ENCODE measurements at regions not wholly inside any gene's neighbourhood (a gene's known extent, or its start where the extent isn't known, plus 50 kb on each side); places are given as distances from the start of the nearest gene placed in this dataset.

DNA sequence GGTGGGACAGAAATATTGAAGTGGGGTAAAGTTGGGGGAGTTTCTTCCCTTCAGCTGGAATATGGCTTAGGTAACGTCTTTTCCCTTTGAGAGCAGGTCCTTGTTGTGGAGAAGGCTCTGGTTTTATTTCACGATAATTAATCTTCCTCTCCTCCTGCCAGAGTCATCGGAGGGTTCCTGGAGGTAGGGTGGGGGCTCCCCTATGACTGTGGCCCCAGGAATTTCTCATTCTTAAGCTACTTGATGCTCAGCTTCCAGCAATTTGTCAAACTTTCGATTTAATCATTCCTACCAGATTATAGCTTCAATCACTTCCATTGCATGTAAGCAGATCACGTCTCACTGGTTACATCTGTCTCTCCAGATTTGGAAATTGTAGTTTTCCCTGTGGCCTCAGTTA lies 242.8 kb upstream of the PLET1 start:
- TF ChIP-seq, protein P1, sequence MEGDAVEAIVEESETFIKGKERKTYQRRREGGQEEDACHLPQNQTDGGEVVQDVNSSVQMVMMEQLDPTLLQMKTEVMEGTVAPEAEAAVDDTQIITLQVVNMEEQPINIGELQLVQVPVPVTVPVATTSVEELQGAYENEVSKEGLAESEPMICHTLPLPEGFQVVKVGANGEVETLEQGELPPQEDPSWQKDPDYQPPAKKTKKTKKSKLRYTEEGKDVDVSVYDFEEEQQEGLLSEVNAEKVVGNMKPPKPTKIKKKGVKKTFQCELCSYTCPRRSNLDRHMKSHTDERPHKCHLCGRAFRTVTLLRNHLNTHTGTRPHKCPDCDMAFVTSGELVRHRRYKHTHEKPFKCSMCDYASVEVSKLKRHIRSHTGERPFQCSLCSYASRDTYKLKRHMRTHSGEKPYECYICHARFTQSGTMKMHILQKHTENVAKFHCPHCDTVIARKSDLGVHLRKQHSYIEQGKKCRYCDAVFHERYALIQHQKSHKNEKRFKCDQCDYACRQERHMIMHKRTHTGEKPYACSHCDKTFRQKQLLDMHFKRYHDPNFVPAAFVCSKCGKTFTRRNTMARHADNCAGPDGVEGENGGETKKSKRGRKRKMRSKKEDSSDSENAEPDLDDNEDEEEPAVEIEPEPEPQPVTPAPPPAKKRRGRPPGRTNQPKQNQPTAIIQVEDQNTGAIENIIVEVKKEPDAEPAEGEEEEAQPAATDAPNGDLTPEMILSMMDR (IDR thresholded peaks at IDR 0.05), result no peak
- TF ChIP-seq POLR2A (IDR thresholded peaks at IDR 0.05), result no peak
